ENCODE measurements at regions not wholly inside any gene's neighbourhood (a gene's known extent, or its start where the extent isn't known, plus 50 kb on each side); places are given as distances from the start of the nearest gene placed in this dataset.

DNA sequence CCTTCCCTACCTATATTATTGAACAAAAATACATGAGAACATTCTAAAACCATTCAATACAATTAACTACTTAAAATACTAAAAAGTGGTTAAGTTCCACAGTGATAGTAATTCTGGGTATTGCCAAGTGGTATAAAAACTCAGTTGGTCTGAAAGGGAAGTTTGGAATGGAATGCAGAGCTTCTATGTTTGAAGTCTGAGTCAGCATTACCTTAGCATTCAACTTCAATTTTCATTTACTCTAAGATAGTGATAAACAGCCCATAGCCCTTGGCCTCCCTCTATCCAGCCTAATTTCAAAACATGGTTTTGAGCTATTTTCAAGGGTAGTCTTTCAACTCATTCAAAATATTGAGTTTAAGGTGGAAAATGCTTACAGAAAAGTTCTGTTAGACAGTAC lies 140.4 kb upstream of the ASCC3 start:
- CTCF ChIA-PET, result no interaction called here
- POLR2A ChIA-PET, result no interaction called here
- Histone ChIP-seq H3K9ac (ENCODE audit: low read length) (no peak overlapping the region), H3K27me3 (ENCODE audit: insufficient read depth, low read length) (no peaks in the 10 kb centered on the region), H3K79me2 (ENCODE audit: insufficient read depth, low read length) (no peaks in the 10 kb centered on the region), H3K36me3 (ENCODE audit: control insufficient read depth in 1 of 2, insufficient read depth in 2 of 2, low read length in 2 of 2) (no peaks in the 10 kb centered on the region), H3K4me3 (replicated peaks in 1 of 2; ENCODE audit: low read depth in 1 of 2, low read length in 2 of 2) (no peak overlapping the region), H3K9me3 (ENCODE audit: control insufficient read depth in 1 of 2, insufficient read depth in 1 of 2, low read depth in 1 of 2, low read length in 2 of 2) (no peaks in the 10 kb centered on the region), H3K27ac (ENCODE audit: low read depth, low read length) (no peak overlapping the region), H3K9me2 (ENCODE audit: insufficient read depth) (no peaks in the 10 kb centered on the region), H2AFZ (ENCODE audit: low read depth, low read length, poor library complexity, severe bottlenecking) (no peak overlapping the region), H3K4me2 (ENCODE audit: low read length) (no peak overlapping the region), H3K4me1 (ENCODE audit: control insufficient read depth in 1 of 2, insufficient read depth in 2 of 2, low read length in 2 of 2) (no peaks in the 10 kb centered on the region), H4K20me1 (ENCODE audit: insufficient read depth) (no peaks in the 10 kb centered on the region)
- TF ChIP-seq TCF7L2 (IDR thresholded peaks at IDR 0.05; ENCODE audit: borderline replicate concordance, extremely low read depth, insufficient read depth, insufficient read length) (no peak), ZNF274 (IDR thresholded peaks at IDR 0.05; ENCODE audit: low read depth, low read length) (no peak), ZFX (IDR thresholded peaks at IDR 0.05) (no peak), POLR2A (IDR thresholded peaks at IDR 0.05; ENCODE audit: borderline replicate concordance, extremely low read depth, insufficient read depth, insufficient read length) (no peak), SP1 (IDR thresholded peaks at IDR 0.05; ENCODE audit: low read depth) (no peak), EGR1 (IDR thresholded peaks at IDR 0.05; ENCODE audit: low read depth) (no peak), YY1 (IDR thresholded peaks at IDR 0.05; ENCODE audit: extremely low read depth, insufficient replicate concordance, low read depth, low read length) (no peak), ELF1 (IDR thresholded peaks at IDR 0.05; ENCODE audit: borderline replicate concordance, low read depth) (no peak), SIN3A (IDR thresholded peaks at IDR 0.05; ENCODE audit: low read depth) (no peak), POLR2AphosphoS5 (IDR thresholded peaks at IDR 0.05; ENCODE audit: low read depth, low read length) (no peak), EZH2 (IDR thresholded peaks at IDR 0.05) (no peak), CEBPB (IDR thresholded peaks at IDR 0.05; ENCODE audit: low read depth) (no peak), FOSL1 (IDR thresholded peaks at IDR 0.05; ENCODE audit: low read depth) (no peak), CBX3 (IDR thresholded peaks at IDR 0.05; ENCODE audit: low read depth) (no peak), RAD21 (IDR thresholded peaks at IDR 0.05; ENCODE audit: low read depth) (no peak)
- TF ChIP-seq, protein P1, sequence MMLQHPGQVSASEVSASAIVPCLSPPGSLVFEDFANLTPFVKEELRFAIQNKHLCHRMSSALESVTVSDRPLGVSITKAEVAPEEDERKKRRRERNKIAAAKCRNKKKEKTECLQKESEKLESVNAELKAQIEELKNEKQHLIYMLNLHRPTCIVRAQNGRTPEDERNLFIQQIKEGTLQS (IDR thresholded peaks at IDR 0.05), result no peak
- TF ChIP-seq, protein P2, sequence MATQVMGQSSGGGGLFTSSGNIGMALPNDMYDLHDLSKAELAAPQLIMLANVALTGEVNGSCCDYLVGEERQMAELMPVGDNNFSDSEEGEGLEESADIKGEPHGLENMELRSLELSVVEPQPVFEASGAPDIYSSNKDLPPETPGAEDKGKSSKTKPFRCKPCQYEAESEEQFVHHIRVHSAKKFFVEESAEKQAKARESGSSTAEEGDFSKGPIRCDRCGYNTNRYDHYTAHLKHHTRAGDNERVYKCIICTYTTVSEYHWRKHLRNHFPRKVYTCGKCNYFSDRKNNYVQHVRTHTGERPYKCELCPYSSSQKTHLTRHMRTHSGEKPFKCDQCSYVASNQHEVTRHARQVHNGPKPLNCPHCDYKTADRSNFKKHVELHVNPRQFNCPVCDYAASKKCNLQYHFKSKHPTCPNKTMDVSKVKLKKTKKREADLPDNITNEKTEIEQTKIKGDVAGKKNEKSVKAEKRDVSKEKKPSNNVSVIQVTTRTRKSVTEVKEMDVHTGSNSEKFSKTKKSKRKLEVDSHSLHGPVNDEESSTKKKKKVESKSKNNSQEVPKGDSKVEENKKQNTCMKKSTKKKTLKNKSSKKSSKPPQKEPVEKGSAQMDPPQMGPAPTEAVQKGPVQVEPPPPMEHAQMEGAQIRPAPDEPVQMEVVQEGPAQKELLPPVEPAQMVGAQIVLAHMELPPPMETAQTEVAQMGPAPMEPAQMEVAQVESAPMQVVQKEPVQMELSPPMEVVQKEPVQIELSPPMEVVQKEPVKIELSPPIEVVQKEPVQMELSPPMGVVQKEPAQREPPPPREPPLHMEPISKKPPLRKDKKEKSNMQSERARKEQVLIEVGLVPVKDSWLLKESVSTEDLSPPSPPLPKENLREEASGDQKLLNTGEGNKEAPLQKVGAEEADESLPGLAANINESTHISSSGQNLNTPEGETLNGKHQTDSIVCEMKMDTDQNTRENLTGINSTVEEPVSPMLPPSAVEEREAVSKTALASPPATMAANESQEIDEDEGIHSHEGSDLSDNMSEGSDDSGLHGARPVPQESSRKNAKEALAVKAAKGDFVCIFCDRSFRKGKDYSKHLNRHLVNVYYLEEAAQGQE (IDR thresholded peaks at IDR 0.05; ENCODE audit: low read depth), result no peak
- TF ChIP-seq, protein P3, sequence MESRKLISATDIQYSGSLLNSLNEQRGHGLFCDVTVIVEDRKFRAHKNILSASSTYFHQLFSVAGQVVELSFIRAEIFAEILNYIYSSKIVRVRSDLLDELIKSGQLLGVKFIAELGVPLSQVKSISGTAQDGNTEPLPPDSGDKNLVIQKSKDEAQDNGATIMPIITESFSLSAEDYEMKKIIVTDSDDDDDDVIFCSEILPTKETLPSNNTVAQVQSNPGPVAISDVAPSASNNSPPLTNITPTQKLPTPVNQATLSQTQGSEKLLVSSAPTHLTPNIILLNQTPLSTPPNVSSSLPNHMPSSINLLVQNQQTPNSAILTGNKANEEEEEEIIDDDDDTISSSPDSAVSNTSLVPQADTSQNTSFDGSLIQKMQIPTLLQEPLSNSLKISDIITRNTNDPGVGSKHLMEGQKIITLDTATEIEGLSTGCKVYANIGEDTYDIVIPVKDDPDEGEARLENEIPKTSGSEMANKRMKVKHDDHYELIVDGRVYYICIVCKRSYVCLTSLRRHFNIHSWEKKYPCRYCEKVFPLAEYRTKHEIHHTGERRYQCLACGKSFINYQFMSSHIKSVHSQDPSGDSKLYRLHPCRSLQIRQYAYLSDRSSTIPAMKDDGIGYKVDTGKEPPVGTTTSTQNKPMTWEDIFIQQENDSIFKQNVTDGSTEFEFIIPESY (IDR thresholded peaks at IDR 0.05; ENCODE audit: extremely low read depth, insufficient replicate concordance, low read length), result no peak
- TF ChIP-seq, protein P4, sequence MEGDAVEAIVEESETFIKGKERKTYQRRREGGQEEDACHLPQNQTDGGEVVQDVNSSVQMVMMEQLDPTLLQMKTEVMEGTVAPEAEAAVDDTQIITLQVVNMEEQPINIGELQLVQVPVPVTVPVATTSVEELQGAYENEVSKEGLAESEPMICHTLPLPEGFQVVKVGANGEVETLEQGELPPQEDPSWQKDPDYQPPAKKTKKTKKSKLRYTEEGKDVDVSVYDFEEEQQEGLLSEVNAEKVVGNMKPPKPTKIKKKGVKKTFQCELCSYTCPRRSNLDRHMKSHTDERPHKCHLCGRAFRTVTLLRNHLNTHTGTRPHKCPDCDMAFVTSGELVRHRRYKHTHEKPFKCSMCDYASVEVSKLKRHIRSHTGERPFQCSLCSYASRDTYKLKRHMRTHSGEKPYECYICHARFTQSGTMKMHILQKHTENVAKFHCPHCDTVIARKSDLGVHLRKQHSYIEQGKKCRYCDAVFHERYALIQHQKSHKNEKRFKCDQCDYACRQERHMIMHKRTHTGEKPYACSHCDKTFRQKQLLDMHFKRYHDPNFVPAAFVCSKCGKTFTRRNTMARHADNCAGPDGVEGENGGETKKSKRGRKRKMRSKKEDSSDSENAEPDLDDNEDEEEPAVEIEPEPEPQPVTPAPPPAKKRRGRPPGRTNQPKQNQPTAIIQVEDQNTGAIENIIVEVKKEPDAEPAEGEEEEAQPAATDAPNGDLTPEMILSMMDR (IDR thresholded peaks at IDR 0.05 in 2 of 3, conservative IDR thresholded peaks at IDR 0.05 in 1 of 3; ENCODE audit: borderline replicate concordance in 1 of 3, insufficient read depth in 1 of 3, low read depth in 2 of 3, low read length in 2 of 3), result no peak
- TF ChIP-seq, protein P5, sequence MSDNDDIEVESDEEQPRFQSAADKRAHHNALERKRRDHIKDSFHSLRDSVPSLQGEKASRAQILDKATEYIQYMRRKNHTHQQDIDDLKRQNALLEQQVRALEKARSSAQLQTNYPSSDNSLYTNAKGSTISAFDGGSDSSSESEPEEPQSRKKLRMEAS (IDR thresholded peaks at IDR 0.05), result no peak
- DNase-seq (ENCODE audit: low read depth, low spot score), result no peak
- no peak for ATAC-seq
- BruUV-seq (replicated peaks), result no TSS peak
- intact Hi-C loops (cut with micrococcal nuclease), result no loop called here
- RAD21 ChIA-PET (ENCODE audit: low non-redundant PET in 1 of 2, low total read pairs in 2 of 2, uncharacterized antibody in 2 of 2, unreplicated experiment in 2 of 2), result no interaction called here

Measured in HCT116 (cell line).